Stimulated activated memory B cell treated with anti-CD40 and anti-IgM and Interleukin-4, amounts not matched to agents 10 μg/mL and 1 μg/mL and 100 μg/mL, for 72 hours (primary cell): ENCODE measurements at regions not wholly inside any gene's neighbourhood (a gene's known extent, or its start where the extent isn't known, plus 50 kb on each side); places are given as distances from the start of the nearest gene placed in this dataset.

Experiments
- ATAC-seq: fragments of 150-1000 bp; cut with Tn5 transposase; 2 replicates; pipeline ENCODE4 v1.10.0; 2021
- H3K27ac Mint-ChIP-seq: one replicate; pipeline ENCODE4 v1.8.0; 2022; ENCODE audit warnings: mild to moderate bottlenecking, mixed read lengths
- H3K27me3 Mint-ChIP-seq: one replicate; pipeline ENCODE4 v1.8.0; 2022; ENCODE audit warnings: mixed read lengths
- H3K36me3 Mint-ChIP-seq: one replicate; pipeline ENCODE4 v1.8.0; 2022; ENCODE audit warnings: mixed read lengths
- H3K4me1 Mint-ChIP-seq: one replicate; pipeline ENCODE4 v1.8.0; 2022; ENCODE audit warnings: mixed read lengths
- H3K4me3 Mint-ChIP-seq: one replicate; pipeline ENCODE4 v1.8.0; 2022; ENCODE audit warnings: mild to moderate bottlenecking, moderate library complexity, mixed read lengths
- H3K9me3 Mint-ChIP-seq: one replicate; pipeline ENCODE4 v1.8.0; 2022; ENCODE audit warnings: mixed read lengths

DNA sequence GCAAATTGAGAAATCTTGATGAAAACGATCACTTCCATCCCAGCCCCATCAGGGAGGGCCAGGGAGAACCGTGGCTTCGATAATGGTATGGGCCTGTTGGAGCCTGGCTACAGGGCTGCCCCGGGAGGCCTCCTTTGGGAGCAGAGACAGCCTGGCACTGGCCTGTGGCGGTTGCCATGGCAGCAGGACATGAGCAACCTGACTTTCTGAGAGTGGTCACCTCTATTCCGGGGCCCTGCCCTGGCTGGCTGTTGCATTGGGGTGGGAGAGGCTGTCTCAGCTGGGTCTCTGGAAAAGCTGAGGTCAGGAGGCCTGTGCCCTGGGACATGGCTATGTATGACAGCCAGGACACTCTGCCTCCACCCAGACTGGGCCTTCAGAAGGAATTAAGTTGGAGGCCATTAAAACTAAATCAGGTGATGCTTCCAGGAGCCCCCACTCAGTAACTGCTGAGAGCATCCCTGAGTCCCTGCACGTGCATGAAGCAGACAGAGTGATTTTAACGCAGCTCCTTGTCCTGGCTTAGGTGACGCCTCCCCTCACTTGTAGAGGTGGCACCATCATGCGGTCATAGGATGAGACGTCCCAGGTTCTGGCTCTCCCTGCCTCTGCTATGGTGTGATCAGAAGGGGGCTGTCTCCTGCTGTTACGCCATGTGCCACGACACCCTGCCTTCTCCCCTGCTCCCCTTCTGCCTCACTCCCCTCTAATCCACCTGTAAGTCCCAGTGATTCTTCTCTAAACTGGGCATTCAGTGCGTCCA lies 126.3 kb downstream of the SLC25A47 start:
- peaks cover 2% of the 10 kb centered on the region for H3K9me3 Mint-ChIP-seq
- H3K4me1 Mint-ChIP-seq: no peaks in the 10 kb centered on the region
- peaks cover 13% of the 10 kb centered on the region for H3K36me3 Mint-ChIP-seq
- H3K27me3 Mint-ChIP-seq: no peaks in the 10 kb centered on the region
- H3K27ac Mint-ChIP-seq: no peak overlapping the region
- ATAC-seq: no peak
- H3K4me3 Mint-ChIP-seq: no peak overlapping the region

GRCh38 chr14:100450049-100450448 lies 126.9 kb downstream of the SLC25A47 start:
- Mint-ChIP-seq H3K27ac (no peak overlapping the region), H3K9me3 (peaks cover 2% of the 10 kb centered on the region), H3K27me3 (no peaks in the 10 kb centered on the region), H3K4me1 (no peaks in the 10 kb centered on the region), H3K36me3 (peaks cover 16% of the 10 kb centered on the region), H3K4me3 (no peak overlapping the region)
- ATAC-seq: no peak

GRCh38 chr14:100450736-100451135 lies 127.6 kb downstream of the SLC25A47 start:
- no peak for ATAC-seq
- Mint-ChIP-seq H3K27ac (no peak overlapping the region), H3K27me3 (no peaks in the 10 kb centered on the region), H3K36me3 (peaks cover 20% of the 10 kb centered on the region), H3K4me1 (no peaks in the 10 kb centered on the region), H3K4me3 (no peak overlapping the region), H3K9me3 (peaks cover 2% of the 10 kb centered on the region)

GRCh38 chr14:100451264-100451663 lies 128.1 kb downstream of the SLC25A47 start:
- peaks cover 20% of the 10 kb centered on the region for H3K36me3 Mint-ChIP-seq
- ATAC-seq: no peak
- peaks cover 2% of the 10 kb centered on the region for H3K9me3 Mint-ChIP-seq
- no peak overlapping the region for H3K27ac Mint-ChIP-seq
- H3K4me3 Mint-ChIP-seq: no peak overlapping the region
- H3K4me1 Mint-ChIP-seq: no peaks in the 10 kb centered on the region
- H3K27me3 Mint-ChIP-seq: no peaks in the 10 kb centered on the region

DNA sequence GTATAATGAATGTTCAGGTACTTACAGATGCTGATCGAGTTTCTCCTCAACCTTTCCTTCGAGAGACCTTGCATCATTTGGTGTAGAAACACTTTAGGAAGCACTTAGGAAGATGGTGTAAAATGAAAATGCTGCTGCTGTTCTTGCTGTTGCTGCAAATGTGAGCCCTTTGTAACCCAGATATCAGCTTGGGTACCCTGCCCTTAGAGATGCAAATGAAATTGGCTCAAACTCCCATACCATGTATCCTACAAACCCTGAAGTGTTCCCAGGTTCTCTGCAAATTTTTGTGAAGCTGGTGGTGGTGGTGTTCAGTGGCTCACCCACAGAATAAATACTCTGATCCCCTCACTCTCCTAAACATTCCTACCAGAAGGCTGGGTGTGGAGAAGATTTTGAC lies 130.8 kb downstream of the SLC25A47 start:
- Mint-ChIP-seq H3K4me1 (no peaks in the 10 kb centered on the region), H3K9me3 (peaks cover 2% of the 10 kb centered on the region), H3K27ac (no peak overlapping the region), H3K27me3 (no peaks in the 10 kb centered on the region), H3K4me3 (no peak overlapping the region), H3K36me3 (peaks cover 14% of the 10 kb centered on the region)
- ATAC-seq: no peak

DNA sequence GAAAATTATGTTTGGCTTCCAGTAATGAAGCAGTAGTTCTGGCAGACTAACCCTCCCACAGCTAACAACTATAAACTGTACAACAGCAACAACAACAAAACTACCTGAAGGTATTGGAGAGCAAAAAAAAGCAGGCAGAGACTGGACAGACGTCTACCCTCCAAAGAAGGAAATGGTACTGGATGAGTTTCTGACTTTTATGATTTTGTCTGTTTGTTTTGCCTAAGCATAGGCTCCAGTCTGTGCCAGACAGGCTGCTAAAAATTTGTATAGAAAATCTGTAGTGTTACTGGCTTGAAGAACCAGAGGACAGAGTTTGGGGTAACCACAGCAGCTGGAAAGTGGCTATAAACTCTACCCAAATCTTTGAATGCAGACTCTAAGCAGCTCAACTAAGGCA lies 131.3 kb downstream of the SLC25A47 start:
- Mint-ChIP-seq H3K27ac (no peak overlapping the region), H3K9me3 (peaks cover 2% of the 10 kb centered on the region), H3K4me1 (no peaks in the 10 kb centered on the region), H3K27me3 (no peaks in the 10 kb centered on the region), H3K36me3 (peaks cover 14% of the 10 kb centered on the region), H3K4me3 (no peak overlapping the region)
- no peak for ATAC-seq

- ATAC-seq: no peak
- Mint-ChIP-seq H3K36me3 (peaks cover 20% of the 10 kb centered on the region), H3K27ac (no peak overlapping the region), H3K27me3 (no peaks in the 10 kb centered on the region), H3K4me3 (no peak overlapping the region), H3K9me3 (no peaks in the 10 kb centered on the region), H3K4me1 (peaks cover 3% of the 10 kb centered on the region)
Measured at GRCh38 chr14:100463937-100464336, 123.3 kb downstream of the BEGAIN start.

DNA sequence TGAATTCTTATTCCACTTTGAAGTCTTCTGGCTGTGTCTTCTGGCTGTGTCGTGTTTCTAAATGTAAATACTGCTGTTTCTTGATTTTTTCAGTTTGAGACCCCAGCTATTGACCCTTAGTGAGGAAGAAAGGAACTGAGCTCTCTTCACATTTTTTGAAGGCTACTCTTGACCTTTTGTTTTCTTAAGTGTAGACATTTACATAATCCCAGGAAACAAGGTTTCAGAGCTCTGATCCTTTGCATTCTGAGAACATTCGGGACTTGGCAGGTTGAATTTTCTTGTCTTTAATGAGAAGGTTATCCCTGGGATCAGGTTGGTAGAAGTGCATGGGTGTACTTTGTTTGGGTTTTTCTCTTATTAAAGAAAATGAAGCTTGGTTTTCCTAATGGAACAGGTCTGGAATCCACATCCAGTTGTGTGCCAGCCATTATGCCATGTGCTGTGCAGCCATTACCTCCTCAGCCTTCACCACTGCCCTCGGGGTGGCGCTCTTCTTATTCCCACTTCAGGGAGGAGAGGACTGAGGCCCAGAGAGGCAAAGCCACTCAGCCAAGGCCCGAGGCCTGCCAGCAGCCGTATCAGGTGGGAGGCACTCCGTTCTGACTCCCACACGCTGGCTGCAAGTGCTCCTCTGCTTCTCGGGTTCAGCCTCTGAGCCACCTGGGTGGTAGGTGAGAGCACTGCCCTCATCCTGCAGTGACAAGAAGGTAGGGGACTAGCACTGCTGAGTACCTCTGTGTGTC lies 120.9 kb downstream of the BEGAIN start:
- H3K36me3 Mint-ChIP-seq: peaks cover 41% of the 10 kb centered on the region
- H3K4me3 Mint-ChIP-seq: no peak overlapping the region
- peaks cover 13% of the 10 kb centered on the region for H3K4me1 Mint-ChIP-seq
- ATAC-seq: no peak
- no peak overlapping the region for H3K27ac Mint-ChIP-seq
- H3K27me3 Mint-ChIP-seq: no peaks in the 10 kb centered on the region
- H3K9me3 Mint-ChIP-seq: no peaks in the 10 kb centered on the region

DNA sequence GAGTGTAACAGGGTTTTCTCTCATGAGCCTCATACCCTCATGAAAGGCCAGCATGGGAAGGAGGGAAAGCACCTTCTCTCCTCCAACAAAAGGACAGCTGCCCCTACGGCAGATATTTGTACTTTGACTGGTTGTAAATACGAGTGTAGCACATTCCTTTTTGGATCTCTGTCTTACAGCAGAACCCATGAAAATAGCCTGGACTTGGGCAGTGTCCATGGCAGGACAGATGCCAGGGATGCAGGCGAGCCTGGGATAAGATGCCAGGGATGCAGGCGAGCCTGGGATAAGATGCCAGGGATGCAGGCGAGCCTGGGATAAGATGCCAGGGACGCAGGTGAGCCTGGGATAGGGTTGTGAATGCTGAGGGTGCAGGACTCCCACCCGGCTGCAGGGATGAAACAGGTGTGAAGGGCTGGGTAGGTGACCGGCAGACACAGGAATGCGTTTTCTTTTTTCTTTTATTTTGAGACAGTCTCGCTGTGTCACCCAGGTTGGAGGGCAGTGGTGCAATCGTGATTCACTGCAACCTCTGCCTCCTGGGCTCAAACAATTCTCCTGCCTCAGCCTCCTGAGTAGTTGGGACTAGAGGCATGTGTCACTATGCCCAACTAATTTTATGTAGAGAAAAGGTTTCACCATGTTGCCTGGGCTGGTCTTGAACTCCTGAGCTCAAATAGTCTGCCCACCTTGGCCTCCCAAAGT lies 120.0 kb downstream of the BEGAIN start:
- no peak overlapping the region for H3K27ac Mint-ChIP-seq
- peaks cover 49% of the 10 kb centered on the region for H3K36me3 Mint-ChIP-seq
- ATAC-seq: no peak
- no peaks in the 10 kb centered on the region for H3K9me3 Mint-ChIP-seq
- no peak overlapping the region for H3K4me3 Mint-ChIP-seq
- peaks cover 14% of the 10 kb centered on the region for H3K4me1 Mint-ChIP-seq
- no peaks in the 10 kb centered on the region for H3K27me3 Mint-ChIP-seq

DNA sequence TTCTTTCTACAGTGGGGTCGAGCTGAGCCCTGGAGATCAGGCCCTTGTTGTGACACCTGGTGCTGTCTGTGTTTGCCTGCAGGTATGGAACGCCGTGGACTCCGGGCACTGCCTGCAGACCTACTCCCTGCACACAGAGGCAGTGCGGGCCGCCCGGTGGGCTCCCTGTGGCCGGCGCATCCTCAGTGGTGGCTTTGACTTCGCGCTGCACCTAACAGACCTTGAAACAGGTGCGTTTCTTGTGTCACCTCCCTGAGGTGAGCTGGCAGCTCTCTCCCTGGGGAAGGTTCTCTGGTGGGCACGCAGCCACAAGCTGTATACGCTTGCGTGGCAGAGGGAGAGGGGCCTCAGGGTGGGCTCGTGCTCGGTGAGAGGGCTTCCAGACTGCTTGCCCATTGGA lies 119.3 kb downstream of the BEGAIN start:
- no peak for ATAC-seq
- peaks cover 56% of the 10 kb centered on the region for H3K36me3 Mint-ChIP-seq
- H3K27me3 Mint-ChIP-seq: no peaks in the 10 kb centered on the region
- H3K9me3 Mint-ChIP-seq: no peaks in the 10 kb centered on the region
- H3K4me3 Mint-ChIP-seq: no peak overlapping the region
- H3K4me1 Mint-ChIP-seq: peaks cover 20% of the 10 kb centered on the region
- H3K27ac Mint-ChIP-seq: no peak overlapping the region

DNA sequence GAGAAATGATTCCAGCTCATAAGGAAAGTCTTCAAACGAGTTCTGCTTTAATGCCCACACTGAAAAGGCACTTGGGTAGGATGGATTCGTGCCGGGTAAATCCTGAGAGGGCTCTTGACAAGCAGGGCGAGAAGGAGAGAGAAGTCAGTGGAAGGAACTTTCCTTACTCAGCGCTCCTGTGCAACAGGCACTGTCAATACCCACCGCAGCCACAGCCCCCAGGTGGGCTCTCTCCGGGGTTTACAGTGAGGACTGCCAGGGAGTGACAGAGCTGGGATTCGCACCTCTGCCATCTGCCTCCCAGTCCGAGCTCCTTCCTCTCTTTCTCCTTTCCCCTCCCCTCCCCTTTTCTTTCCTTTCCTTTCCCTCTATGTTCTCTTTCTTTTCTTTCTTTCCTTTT lies 118.7 kb downstream of the BEGAIN start:
- Mint-ChIP-seq H3K27me3 (no peaks in the 10 kb centered on the region), H3K9me3 (no peaks in the 10 kb centered on the region), H3K4me3 (no peak overlapping the region), H3K27ac (no peak overlapping the region), H3K4me1 (peaks cover 20% of the 10 kb centered on the region), H3K36me3 (peaks cover 58% of the 10 kb centered on the region)
- no peak for ATAC-seq

- no peak for ATAC-seq
- peaks cover 20% of the 10 kb centered on the region for H3K4me1 Mint-ChIP-seq
- H3K27me3 Mint-ChIP-seq: no peaks in the 10 kb centered on the region
Measured at GRCh38 chr14:100469632-100470522, 117.3 kb downstream of the BEGAIN start.

GRCh38 chr14:100470523-100470897 lies 116.7 kb downstream of the BEGAIN start:
- no peaks in the 10 kb centered on the region for H3K9me3 Mint-ChIP-seq
- no peak for ATAC-seq
- H3K27me3 Mint-ChIP-seq: no peaks in the 10 kb centered on the region
- H3K36me3 Mint-ChIP-seq: peaks cover 61% of the 10 kb centered on the region
- H3K4me1 Mint-ChIP-seq: peaks cover 20% of the 10 kb centered on the region
- H3K4me3 Mint-ChIP-seq: no peak overlapping the region
- H3K27ac Mint-ChIP-seq: no peak overlapping the region

More at GRCh38 chr14:100469632-100470522, 117.3 kb downstream of the BEGAIN start:
- H3K27ac Mint-ChIP-seq: no peak overlapping the region
- H3K4me3 Mint-ChIP-seq: no peak overlapping the region
- no peaks in the 10 kb centered on the region for H3K9me3 Mint-ChIP-seq
- H3K36me3 Mint-ChIP-seq: peaks cover 61% of the 10 kb centered on the region

DNA sequence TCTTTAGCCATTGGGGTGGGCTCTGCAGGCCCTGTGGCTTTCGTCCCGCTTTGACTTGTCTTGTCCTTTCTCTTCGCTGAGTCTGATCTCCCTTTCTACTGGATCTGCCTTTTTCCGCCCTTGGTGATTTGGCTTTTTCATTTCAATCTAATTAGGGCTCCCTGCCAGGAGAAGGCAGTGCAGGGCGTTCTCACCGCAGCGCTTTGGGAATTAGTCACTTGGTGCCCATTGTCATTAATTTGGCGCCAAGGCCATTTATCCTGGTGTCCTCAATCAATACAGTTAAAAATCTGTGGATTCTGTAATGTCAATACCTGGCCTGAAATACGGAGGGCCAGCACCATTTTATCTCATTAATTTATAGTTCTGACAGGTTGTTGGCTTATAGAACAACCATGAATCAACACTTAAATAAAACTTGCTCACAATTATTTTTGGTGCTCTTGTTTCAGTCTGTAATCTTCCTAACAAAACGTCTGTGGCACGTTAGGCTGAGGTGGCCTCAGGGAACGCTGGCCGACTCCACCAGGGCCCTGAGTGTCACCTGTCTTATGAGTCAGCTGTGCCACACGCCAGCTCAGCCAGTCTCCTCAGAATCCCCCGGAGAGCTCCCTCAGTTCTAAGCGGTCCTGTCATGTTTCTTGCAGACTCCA lies 115.7 kb downstream of the BEGAIN start:
- H3K27me3 Mint-ChIP-seq: no peaks in the 10 kb centered on the region
- no peak for ATAC-seq
- H3K4me3 Mint-ChIP-seq: no peak overlapping the region
- peaks cover 20% of the 10 kb centered on the region for H3K4me1 Mint-ChIP-seq
- H3K36me3 Mint-ChIP-seq: peaks cover 61% of the 10 kb centered on the region
- no peak overlapping the region for H3K27ac Mint-ChIP-seq
- H3K9me3 Mint-ChIP-seq: no peaks in the 10 kb centered on the region
